ENCODE measurements at regions not wholly inside any gene's neighbourhood (a gene's known extent, or its start where the extent isn't known, plus 50 kb on each side); places are given as distances from the start of the nearest gene placed in this dataset.

DNA sequence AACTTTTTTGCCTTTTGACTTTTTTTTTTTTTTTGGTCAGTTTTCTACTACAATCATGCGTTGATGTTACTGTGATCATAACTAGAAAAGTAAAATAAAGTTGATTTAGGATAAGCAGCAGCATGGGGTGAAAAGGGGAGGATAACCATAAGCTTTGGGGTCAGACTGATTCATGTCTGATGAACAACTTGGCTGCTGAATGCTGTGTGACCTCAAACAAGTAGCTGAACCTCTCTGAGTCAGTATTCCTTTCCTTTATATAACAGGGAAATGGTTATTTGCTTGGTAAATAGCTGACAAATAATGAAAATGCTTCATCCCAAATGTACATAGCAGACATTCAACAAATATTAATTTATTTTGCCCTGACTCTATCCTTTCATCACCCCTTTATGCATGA, 413.0 kb downstream of the VRK1 start:
- no peak for DNase-seq (ENCODE audit: low spot score)

GRCh38 chr14:97212399-97212798, 415.2 kb downstream of the VRK1 start:
- no peak for DNase-seq (ENCODE audit: low spot score)

GRCh38 chr14:97213720-97214119, 416.5 kb downstream of the VRK1 start:
- DNase-seq (ENCODE audit: low spot score): no peak

GRCh38 chr14:97215263-97215969, 418.2 kb downstream of the VRK1 start:
- DNase-seq (ENCODE audit: low spot score): no peak

DNA sequence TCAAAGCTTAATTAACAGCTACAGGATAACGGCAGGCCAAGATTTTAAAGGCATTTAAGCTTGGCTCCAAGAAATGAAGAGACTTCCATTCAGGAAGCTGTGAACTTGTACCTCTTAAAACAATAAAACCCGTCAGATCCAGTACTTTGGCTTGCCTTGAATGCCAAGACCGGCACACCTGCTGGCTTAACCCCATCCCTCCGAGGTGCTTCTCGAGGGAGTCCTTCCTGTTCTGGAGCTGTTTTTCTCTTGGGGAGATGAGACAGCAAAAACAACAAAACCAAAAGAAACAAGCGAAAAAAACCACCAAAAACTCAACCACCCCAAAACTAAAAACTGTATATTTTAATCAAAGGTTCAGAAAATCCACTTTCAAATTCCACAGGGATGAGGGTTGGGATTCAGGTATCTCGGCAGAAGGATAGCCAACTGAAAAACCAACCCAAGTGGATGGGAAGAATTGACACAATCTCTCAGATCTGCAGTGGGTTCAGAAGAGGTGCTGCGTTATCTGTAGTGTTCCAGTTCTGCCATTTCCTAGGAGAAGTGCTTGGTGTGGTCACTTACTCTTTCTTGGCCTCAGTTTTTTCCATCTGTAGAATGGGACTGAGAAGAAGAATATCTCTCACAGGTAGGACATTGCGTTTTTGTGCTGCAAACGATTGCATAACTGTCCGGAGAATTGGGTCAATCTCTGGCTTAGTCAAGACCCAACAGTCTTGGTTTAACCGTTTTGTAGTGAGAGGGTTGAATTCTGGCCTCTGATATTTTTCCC, 420.1 kb downstream of the VRK1 start:
- no peak for DNase-seq (ENCODE audit: low spot score)

DNA sequence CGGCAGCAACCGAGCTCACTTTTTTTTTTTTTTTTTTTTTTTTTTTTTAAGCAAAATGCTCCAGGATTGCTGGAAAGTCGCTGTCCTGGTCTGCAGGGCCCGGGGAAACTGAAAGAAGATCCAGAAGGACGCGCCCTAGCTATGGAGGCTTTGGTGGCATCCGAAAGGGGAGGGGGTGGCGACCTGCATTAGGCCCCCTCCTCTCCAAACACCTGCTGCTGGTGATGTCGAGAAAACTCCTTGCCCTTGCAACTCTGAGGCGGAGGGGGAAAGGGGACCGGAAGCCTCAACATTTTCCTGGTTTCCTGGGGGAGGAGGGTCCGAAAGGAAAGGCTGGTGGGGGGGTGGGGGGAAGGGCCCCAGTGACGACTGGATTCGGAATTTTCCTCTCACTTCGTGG, 421.1 kb downstream of the VRK1 start:
- no peak for DNase-seq (ENCODE audit: low spot score)

GRCh38 chr14:97218691-97219430, 421.7 kb downstream of the VRK1 start:
- DNase-seq (ENCODE audit: low spot score): peak; percentile 14

DNA sequence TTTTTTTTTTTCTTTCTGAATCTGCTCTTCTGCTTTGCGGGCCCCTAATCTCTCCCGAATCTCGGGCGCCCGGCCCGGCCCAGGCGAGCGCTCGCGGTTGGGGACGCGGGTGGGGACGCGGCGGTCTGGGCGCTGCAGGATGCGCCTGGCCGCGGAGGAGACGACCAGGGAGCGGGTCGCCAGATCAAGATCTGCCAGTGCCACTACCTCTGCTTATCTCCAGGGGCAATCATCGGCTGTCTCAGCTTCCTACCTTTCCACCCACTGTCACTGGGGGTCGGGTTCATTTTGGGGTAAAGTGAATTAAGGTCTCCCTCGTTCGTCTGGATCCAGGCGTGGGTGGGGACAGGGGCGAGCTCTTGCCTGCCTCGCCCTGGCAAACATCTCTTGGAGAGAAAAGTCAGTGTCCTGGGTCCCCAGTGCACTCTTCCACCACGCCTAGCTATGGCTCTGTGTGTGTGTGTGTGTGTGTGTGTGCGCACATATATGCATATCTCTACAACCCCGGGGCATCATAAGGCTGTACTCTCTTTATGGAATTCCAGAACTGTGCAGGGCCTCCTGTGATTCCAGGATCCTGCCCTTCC, 422.3 kb downstream of the VRK1 start:
- DNase-seq (ENCODE audit: low spot score): no peak

DNA sequence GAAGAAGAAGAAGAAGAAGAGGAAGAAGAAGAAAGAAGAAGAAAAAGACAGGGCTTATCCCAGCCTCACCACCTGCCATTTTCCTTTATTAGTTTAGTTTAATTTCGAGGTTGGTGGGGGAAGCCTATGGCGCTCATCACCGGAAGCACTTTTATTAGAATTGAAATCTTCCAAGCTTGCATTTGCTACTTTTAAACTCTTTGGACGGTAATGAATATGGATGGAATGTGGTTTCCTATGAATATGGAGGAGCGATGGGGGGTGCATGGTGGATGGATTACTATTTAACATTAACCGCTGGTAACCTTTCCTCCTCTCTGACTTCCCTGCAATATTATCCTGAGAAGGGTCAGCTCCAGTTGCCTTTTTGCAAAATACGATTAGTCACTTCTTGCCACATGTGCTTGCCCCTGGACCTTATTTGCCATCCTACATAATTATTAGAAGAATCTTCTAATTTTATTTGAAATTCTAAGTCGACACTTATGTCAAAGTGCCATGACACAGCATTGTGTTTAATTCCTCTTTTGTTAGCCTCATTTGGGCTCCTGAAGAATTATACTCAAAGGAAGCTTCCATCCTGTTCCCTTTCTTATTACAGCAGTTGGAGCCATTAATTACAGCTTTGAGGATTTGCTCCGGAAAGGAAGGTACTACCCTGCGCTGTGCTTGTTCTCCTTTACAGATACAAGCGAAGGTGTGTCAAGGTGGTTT, 424.5 kb downstream of the VRK1 start:
- no peak for DNase-seq (ENCODE audit: low spot score)

- DNase-seq (ENCODE audit: low spot score): no peak
These were observed 426.8 kb downstream of the VRK1 start for GRCh38 chr14:97224016-97224415.

DNA sequence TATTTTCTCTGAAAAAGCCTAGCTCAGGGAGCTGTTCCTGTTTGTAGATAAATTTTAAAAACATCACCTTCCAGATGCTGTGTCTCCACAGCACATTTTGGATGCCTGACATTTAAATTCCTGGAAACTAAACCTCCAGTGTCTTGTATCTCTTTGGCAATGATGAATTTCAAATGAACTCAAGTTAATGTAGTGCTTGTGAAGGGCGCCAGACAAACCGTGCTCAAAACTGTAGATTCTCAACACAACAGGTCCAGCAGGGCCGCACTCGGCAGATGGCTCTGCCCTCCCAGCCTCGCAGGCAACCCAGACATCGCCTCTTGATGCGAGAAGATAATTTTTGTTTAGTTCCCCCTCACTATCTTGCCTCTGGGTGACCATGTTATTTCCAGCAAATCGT, 432.9 kb downstream of the VRK1 start:
- no peak for DNase-seq (ENCODE audit: low spot score)

- no peak for DNase-seq (ENCODE audit: low spot score)
These were observed 436.3 kb downstream of the VRK1 start for GRCh38 chr14:97233319-97233985.

- no peak for DNase-seq (ENCODE audit: low spot score)
These were observed 449.5 kb downstream of the VRK1 start for GRCh38 chr14:97246648-97247047.

DNA sequence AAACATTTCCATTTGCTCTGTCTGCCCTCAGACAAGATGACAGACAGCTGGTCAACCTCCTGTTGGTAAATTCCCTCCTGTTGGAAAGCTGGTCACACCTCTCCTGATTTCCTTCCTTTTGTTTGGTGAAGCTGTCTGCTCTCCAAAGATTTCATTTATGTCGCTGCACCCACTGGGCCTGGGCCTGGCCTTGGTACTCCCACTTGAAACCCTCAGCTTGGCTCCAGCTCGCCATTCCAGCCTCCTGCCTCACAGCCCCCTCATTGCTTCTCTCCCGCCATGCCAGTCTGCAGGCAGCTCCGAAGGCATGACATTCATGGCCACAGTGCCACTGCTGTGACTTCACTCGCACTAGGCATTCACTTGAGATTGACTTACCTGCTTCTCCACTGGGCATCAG, 451.8 kb downstream of the VRK1 start:
- DNase-seq (ENCODE audit: low spot score): no peak

- no peak for DNase-seq (ENCODE audit: low spot score)
These were observed 453.7 kb downstream of the VRK1 start for GRCh38 chr14:97250931-97251330.

DNA sequence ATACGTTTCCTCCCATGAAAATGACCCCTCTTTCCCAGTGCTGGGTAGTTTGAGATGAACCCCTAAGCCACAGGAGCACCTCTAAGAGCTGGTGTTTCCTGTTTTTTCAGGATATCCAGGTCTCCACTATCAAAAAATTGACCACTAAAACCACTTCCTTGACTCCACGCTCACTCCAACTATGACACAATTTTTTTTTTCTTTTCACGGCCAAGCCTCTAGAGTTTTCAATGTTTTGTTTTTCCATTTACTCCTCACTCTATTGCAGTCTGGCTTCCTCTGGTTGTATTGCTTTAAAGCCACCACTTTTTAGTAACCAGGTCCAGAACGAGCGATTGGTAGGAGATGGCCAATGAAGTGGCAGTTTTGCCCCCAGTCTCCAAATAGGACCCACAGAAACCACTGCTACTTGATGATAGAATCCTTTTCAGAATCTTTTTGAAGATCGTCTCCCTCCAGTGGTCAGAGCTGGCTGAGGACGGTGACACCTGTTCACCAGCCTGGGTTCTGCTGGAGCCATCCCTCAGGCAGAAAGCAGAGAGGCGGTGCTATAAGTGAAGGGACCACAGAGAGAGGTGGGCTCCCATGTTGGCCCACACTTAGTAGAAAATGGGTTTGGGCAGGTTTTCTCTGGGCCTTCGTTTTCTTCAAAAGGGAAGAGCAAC, 454.4 kb downstream of the VRK1 start:
- no peak for DNase-seq (ENCODE audit: low spot score)

- no peak for DNase-seq (ENCODE audit: low spot score)
These were observed 456.6 kb downstream of the VRK1 start for GRCh38 chr14:97253756-97254155.

GRCh38 chr14:97262336-97262735, 465.2 kb downstream of the VRK1 start:
- DNase-seq (ENCODE audit: low spot score): no peak

- DNase-seq (ENCODE audit: low spot score): no peak
These were observed 467.5 kb downstream of the VRK1 start for GRCh38 chr14:97264516-97265230.

- no peak for DNase-seq (ENCODE audit: low spot score)
These were observed 469.5 kb downstream of the VRK1 start for GRCh38 chr14:97266653-97267052.
